ENCODE measurements at regions not wholly inside any gene's neighbourhood (a gene's known extent, or its start where the extent isn't known, plus 50 kb on each side); places are given as distances from the start of the nearest gene placed in this dataset.

DNA sequence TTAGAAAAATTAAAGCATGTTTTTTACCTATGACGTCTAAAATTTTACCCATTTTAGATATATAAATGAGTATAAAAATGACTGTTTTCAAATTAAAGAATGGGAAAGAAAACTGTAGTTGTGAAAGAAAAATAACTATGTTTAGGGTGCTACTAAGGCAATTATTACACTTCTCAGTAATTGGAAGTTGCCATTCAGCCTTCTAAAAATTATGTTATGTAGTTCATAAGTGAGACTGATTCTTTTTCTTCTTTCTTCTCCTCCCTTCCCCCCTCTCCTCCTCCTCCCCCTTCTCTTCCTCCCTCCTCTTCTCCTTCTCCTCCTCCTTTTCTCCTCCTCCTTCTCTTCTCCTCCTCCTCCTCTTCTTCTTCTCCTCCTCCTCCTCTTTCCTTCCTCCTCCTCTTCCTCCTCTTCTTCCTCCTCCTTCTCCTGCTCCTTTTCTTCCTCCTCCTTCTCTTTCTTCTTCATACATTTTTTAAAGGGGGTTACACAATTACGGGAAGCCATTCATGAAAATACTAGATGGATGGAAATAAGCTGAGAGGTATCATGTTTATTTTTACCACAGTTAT lies 223.6 kb downstream of the CETN3 start:
- Histone ChIP-seq H2AK9ac (replicated peaks; ENCODE audit: low read depth, low read length, poor library complexity) (no peak overlapping the region), H3K9ac (ENCODE audit: low read depth, low read length) (no peak overlapping the region), H2AK5ac (ENCODE audit: low read depth, low read length) (no peak overlapping the region), H3K9me1 (ENCODE audit: insufficient read depth, low read length) (no peaks in the 10 kb centered on the region), H2BK20ac (ENCODE audit: low read depth, low read length) (no peak overlapping the region), H3K27ac (ENCODE audit: insufficient read depth, low read length) (no peak overlapping the region), H3K14ac (replicated peaks; ENCODE audit: low read depth, low read length) (no peak overlapping the region), H3K56ac (ENCODE audit: extremely low read depth, insufficient read depth, low read length) (no peak overlapping the region), H3K79me1 (ENCODE audit: low read depth in 1 of 2, low read length in 2 of 2) (no peaks in the 10 kb centered on the region), H4K20me1 (ENCODE audit: insufficient read depth, low read length) (no peaks in the 10 kb centered on the region), H2AFZ (replicated peaks; ENCODE audit: low read length, poor library complexity) (no peak overlapping the region), H3K18ac (ENCODE audit: low read depth, low read length) (no peak overlapping the region), H2BK5ac (ENCODE audit: low read depth, low read length, poor library complexity, severe bottlenecking) (no peak overlapping the region), H4K8ac (ENCODE audit: low read depth in 2 of 2, low read length in 2 of 2) (no peak overlapping the region), H3K4me1 (ENCODE audit: control insufficient read depth, insufficient read depth, low read length) (no peaks in the 10 kb centered on the region), H3K4me2 (ENCODE audit: low read depth, low read length) (no peak overlapping the region), H2BK120ac (ENCODE audit: low read depth, low read length) (no peak overlapping the region), H3K36me3 (ENCODE audit: control insufficient read depth, insufficient read depth, low read length) (no peaks in the 10 kb centered on the region), H4K5ac (ENCODE audit: low read depth, low read length) (no peak overlapping the region), H3K9me3 (ENCODE audit: control insufficient read depth, insufficient read depth, low read length) (peaks cover 2% of the 10 kb centered on the region; the same call in 1 of the 2 replicates), H4K91ac (ENCODE audit: insufficient read depth, low read depth, low read length) (no peak overlapping the region), H3K4me3 (ENCODE audit: insufficient read depth, low read depth, low read length) (no peak overlapping the region), H2BK15ac (ENCODE audit: low read depth, low read length) (no peak overlapping the region), H3K4ac (ENCODE audit: low read depth, low read length) (no peak overlapping the region), H3K27me3 (ENCODE audit: control insufficient read depth, insufficient read depth, low read length) (no peaks in the 10 kb centered on the region), H3K23ac (ENCODE audit: low read depth, low read length) (no peak overlapping the region)
- dilution Hi-C loops (cut with HindIII; ENCODE audit: low sequenced_read_pairs, unreplicated experiment) (no loop called here), intact Hi-C loops (cut with micrococcal nuclease) (no loop called here), in situ Hi-C loops (cut with MboI; ENCODE audit: low sequenced_read_pairs) (no loop called here)
- no peak for DNase-seq
- no CpG with 5 or more reads among the region's 2 CpGs for WGBS, 2 experiments (ENCODE audit: extremely low coverage in 2 of 2, insufficient read length in 1 of 2)
- no peak for ATAC-seq (ENCODE audit: low read depth)
- CTCF ChIA-PET, result interaction anchor here (0.7 kb wide), 1 partner anchor 13 kb away, joined by 3 read pairs; no protein-coding TSS in a partner anchor
- POLR2A ChIA-PET (ENCODE audit: unreplicated experiment), result no interaction called here
- TF ChIP-seq MAFK (IDR thresholded peaks at IDR 0.05; ENCODE audit: low read depth, low read length) (no peak), MXI1 (IDR thresholded peaks at IDR 0.05; ENCODE audit: borderline replicate concordance, low read depth, low read length) (no peak), RFX5 (IDR thresholded peaks at IDR 0.05; ENCODE audit: low read depth, low read length) (no peak), CEBPB (IDR thresholded peaks at IDR 0.05; ENCODE audit: low read depth, low read length) (no peak)
- no TSS peak for BruUV-seq (replicated peaks)
